Endothelial cell of umbilical vein (primary cell): ENCODE measurements at regions not wholly inside any gene's neighbourhood (a gene's known extent, or its start where the extent isn't known, plus 50 kb on each side); places are given as distances from the start of the nearest gene placed in this dataset.

Source experiments
- BruUV-seq: library from RNA; stranded (reverse); fragments of 400-500 nt; replicated peaks from 2 replicates; lab custom pipeline; 2021; lab: Mats Ljungman, UMichigan
- CTCF ChIA-PET: fragments of 300-600, 350-600 bp; sonication (Branson Sonifier 250); formaldehyde crosslinking; loops from one replicate; lab custom pipeline; 2021; ENCODE audit warnings: antibody characterized with exemption, inconsistent platforms; lab: Charles Lee
- POLR2A ChIA-PET: fragments of 300-600, 350-600 bp; sonication (Branson Sonifier 250); formaldehyde crosslinking; loops from one replicate; lab custom pipeline; 2021; ENCODE audit warnings: antibody characterized with exemption, inconsistent platforms; lab: Charles Lee
- DNase-seq: peaks from one replicate; pipeline ENCODE4 v3.0.0-alpha.2; 2011; ENCODE audit warnings: low read depth, low spot score
- FAIRE-seq: peaks from 2 replicates; lab custom pipeline; 2011; peaks lifted over from hg19 to GRCh38; lab: Jason Lieb, UNC
- H2AFZ ChIP-seq: 2 replicates; pipeline ENCODE4 v1.6.0; 2012; ENCODE audit warnings: low read depth, low read length, control low read depth, inconsistent platforms
- H3K27ac ChIP-seq: 2 replicates; pipeline ENCODE4 v1.5.1; 2011; ENCODE audit warnings: low read depth, mild to moderate bottlenecking, control low read depth, low read length, moderate library complexity; ENCODE audit not compliant: insufficient read depth
- H3K27me3 ChIP-seq, 2 experiments: 2 replicates each; pipeline versions ENCODE4 v1.6.0 to v1.6.1; 2011; ENCODE audit warnings: low read length in 2 of 2, mixed read lengths in 1 of 2; ENCODE audit not compliant: control insufficient read depth in 2 of 2, insufficient read depth in 2 of 2
- H3K36me3 ChIP-seq, 2 experiments: 2 replicates in 1 of 2; 3 replicates in 1 of 2; pipeline ENCODE4 v1.5.1; 2011; ENCODE audit warnings: low read length in 2 of 2, mild to moderate bottlenecking in 1 of 2, moderate library complexity in 1 of 2; ENCODE audit not compliant: control insufficient read depth in 2 of 2, insufficient read depth in 2 of 2; ENCODE audit errors: extremely low read depth in 1 of 2
- H3K4me1 ChIP-seq: 3 replicates; pipeline ENCODE4 v1.5.1; 2011; ENCODE audit warnings: mild to moderate bottlenecking, low read length; ENCODE audit not compliant: control insufficient read depth, insufficient read depth; ENCODE audit errors: extremely low read depth
- H3K4me2 ChIP-seq: 2 replicates; pipeline ENCODE4 v1.6.1; 2011; ENCODE audit warnings: low read length, control low read depth, mixed read lengths; ENCODE audit not compliant: insufficient read depth
- H3K4me3 ChIP-seq, 3 experiments: fragments of 200-600 bp in 1 of 3; sonication (generic), shearing (Covaris generic) in 1 of 3; replicated peaks in 1 of 3; 2 replicates each; pipeline ENCODE4 v1.5.1; 2011 to 2016; ENCODE audit warnings: control low read depth in 3 of 3, low read length in 3 of 3, mild to moderate bottlenecking in 2 of 3, inconsistent platforms in 1 of 3, low read depth in 1 of 3, moderate library complexity in 1 of 3; ENCODE audit not compliant: insufficient read depth in 1 of 3
- H3K79me2 ChIP-seq: 2 replicates; pipeline ENCODE4 v1.6.0; 2012; ENCODE audit warnings: low read length, inconsistent platforms; ENCODE audit not compliant: control insufficient read depth, insufficient read depth
- H3K9ac ChIP-seq: replicated peaks from 2 replicates; pipeline ENCODE3; 2011; ENCODE audit warnings: low read length, control low read depth; ENCODE audit not compliant: insufficient read depth; ENCODE audit errors: extremely low read depth
- H3K9me1 ChIP-seq: replicated peaks from 3 replicates; pipeline ENCODE4 v1.6.0; 2011; ENCODE audit warnings: mild to moderate bottlenecking, low read length; ENCODE audit not compliant: control insufficient read depth, insufficient read depth; ENCODE audit errors: extremely low read depth
- H3K9me3 ChIP-seq: replicated peaks from 2 replicates; pipeline ENCODE4 v1.5.1; 2012; ENCODE audit warnings: low read length, inconsistent platforms; ENCODE audit not compliant: control insufficient read depth, insufficient read depth
- H4K20me1 ChIP-seq: replicated peaks from 2 replicates; pipeline ENCODE3; 2011; ENCODE audit warnings: mild to moderate bottlenecking, low read length; ENCODE audit not compliant: control insufficient read depth, insufficient read depth; ENCODE audit errors: extremely low read depth
- EZH2 ChIP-seq: IDR thresholded peaks from 2 replicates; pipeline ENCODE4 v1.6.1; 2012; ENCODE audit warnings: borderline replicate concordance, low read depth, mild to moderate bottlenecking, moderate library complexity, low read length, inconsistent platforms; ENCODE audit not compliant: severe bottlenecking
- FOS ChIP-seq: IDR thresholded peaks from 2 replicates; pipeline ENCODE4 v1.6.1; 2011; ENCODE audit warnings: mild to moderate bottlenecking, low read length, moderate library complexity, borderline replicate concordance; ENCODE audit not compliant: insufficient read depth
- GATA2 ChIP-seq: IDR thresholded peaks from 2 replicates; pipeline ENCODE4 v1.7.0; 2011; ENCODE audit warnings: low read depth, mild to moderate bottlenecking, moderate library complexity, mixed read lengths, low read length; ENCODE audit not compliant: insufficient read length, insufficient read depth
- JUN ChIP-seq: IDR thresholded peaks from 2 replicates; pipeline ENCODE4 v1.6.1; 2011; ENCODE audit warnings: borderline replicate concordance, low read depth; ENCODE audit not compliant: insufficient read length, insufficient read depth
- MYC ChIP-seq: IDR thresholded peaks from one replicate; pipeline ENCODE4 v1.6.1; 2011; ENCODE audit warnings: mild to moderate bottlenecking, low read depth, low read length
- POLR2A ChIP-seq: IDR thresholded peaks from 2 replicates; pipeline ENCODE4 v1.6.1; 2012; ENCODE audit warnings: low read depth, mild to moderate bottlenecking, control low read depth, low read length
- POLR2AphosphoS5 ChIP-seq: IDR thresholded peaks from 2 replicates; pipeline ENCODE4 v1.6.1; 2012; ENCODE audit warnings: low read depth, mild to moderate bottlenecking, control low read depth, low read length, moderate library complexity; ENCODE audit not compliant: insufficient read depth
- dilution Hi-C: fragments of 300-500 bp; cut with MboI; formaldehyde crosslinking; loops from one replicate; pipeline ENCODE4 v1.15.0; 2019; ENCODE audit warnings: low sequenced_read_pairs; ENCODE audit not compliant: extremely low pct_ligation_motif_present
- intact Hi-C: fragments of 100-400 bp; cut with micrococcal nuclease; formaldehyde crosslinking; loops from one replicate; pipeline ENCODE4 v1.10.0; 2022
- TF ChIP-seq, protein P1 (sequence below): IDR thresholded peaks from 2 replicates; pipeline ENCODE4 v1.6.1; 2011; ENCODE audit not compliant: insufficient read depth, insufficient read length
- TF ChIP-seq, protein P2 (sequence below), 2 donors: IDR thresholded peaks; 1 replicate in 1 of 2; 2 replicates in 1 of 2; pipeline ENCODE4 v1.5.1; 2011; ENCODE audit warnings: low read length in 2 of 2, mild to moderate bottlenecking in 2 of 2, moderate library complexity in 2 of 2, control low read depth in 1 of 2, inconsistent platforms in 1 of 2, low read depth in 1 of 2; ENCODE audit not compliant: insufficient read depth in 1 of 2; ENCODE audit errors: extremely low read depth in 1 of 2

DNA sequence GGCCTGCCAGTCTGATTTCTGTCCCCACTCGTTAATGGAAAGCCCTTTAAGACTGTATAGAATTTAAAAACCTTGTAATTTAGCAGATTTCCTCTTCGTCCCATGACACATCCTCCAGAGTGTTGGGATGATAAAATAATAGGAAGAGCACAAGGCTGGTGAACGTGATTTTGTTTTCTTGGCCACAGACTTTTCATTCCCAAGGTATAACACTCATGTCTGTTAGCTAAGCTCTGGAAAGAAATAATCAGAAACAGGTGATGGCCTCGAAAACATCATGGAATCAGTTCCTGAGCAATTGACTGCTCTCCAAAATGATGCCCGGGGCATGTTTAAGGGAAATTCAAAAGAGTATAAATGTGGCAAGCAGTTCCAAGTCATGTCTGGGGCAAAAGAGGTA, 337.8 kb upstream of the TCF4 start:
- H3K27me3 ChIP-seq, result no peaks in the 10 kb centered on the region
- no peaks in the 10 kb centered on the region for H3K9me3 ChIP-seq
- no peak overlapping the region for H3K4me2 ChIP-seq
- intact Hi-C loops (no loop called here), dilution Hi-C loops (no loop called here)
- no peak overlapping the region for H3K27ac ChIP-seq
- FAIRE-seq, result no peak
- TF ChIP-seq POLR2A, result no peak
- no peak for TF ChIP-seq JUN
- TF ChIP-seq, protein P1, sequence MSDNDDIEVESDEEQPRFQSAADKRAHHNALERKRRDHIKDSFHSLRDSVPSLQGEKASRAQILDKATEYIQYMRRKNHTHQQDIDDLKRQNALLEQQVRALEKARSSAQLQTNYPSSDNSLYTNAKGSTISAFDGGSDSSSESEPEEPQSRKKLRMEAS, result no peak
- no peak for TF ChIP-seq POLR2AphosphoS5
- no peak for TF ChIP-seq MYC
- H3K79me2 ChIP-seq, result no peaks in the 10 kb centered on the region
- H3K36me3 ChIP-seq, result no peaks in the 10 kb centered on the region
- H3K9me1 ChIP-seq, result no peaks in the 10 kb centered on the region
- BruUV-seq, result no TSS peak
- no peak overlapping the region for H3K9ac ChIP-seq
- H3K4me3 ChIP-seq, result no peak overlapping the region
- H4K20me1 ChIP-seq, result no peaks in the 10 kb centered on the region
- ChIA-PET POLR2A (no interaction called here), CTCF (no interaction called here)
- H3K4me1 ChIP-seq, result no peaks in the 10 kb centered on the region
- no peak for DNase-seq
- no peak overlapping the region for H2AFZ ChIP-seq

DNA sequence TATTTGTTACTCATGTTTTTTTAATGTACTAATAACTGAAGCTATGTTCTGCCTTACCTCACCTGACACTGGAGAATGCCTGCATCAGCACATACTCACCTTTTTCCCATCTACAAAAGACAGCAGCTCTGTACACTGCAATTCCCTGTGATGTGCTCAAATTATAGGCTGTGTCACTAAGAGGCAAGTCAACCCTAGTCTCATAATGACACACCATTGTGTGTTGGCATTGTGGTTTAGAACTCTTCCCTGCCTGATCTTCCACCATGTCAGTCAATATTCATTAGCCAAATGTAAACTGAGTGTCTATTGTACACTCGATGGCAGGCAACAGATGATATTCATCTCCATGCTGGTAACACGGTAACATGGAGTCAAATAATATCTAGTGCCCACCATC, 332.1 kb upstream of the TCF4 start:
- POLR2A ChIA-PET, result no interaction called here
- no peaks in the 10 kb centered on the region for H3K36me3 ChIP-seq
- intact Hi-C loops (no loop called here), dilution Hi-C loops (no loop called here)
- H3K4me3 ChIP-seq, result no peak overlapping the region
- no peak overlapping the region for H2AFZ ChIP-seq
- no peak overlapping the region for H3K27ac ChIP-seq
- CTCF ChIA-PET, result no interaction called here
- FAIRE-seq (no peak), DNase-seq (no peak)
- no peaks in the 10 kb centered on the region for H4K20me1 ChIP-seq
- H3K27me3 ChIP-seq, result no peaks in the 10 kb centered on the region
- H3K9ac ChIP-seq, result no peak overlapping the region
- no TSS peak for BruUV-seq
- H3K9me1 ChIP-seq, result no peaks in the 10 kb centered on the region
- H3K79me2 ChIP-seq, result no peaks in the 10 kb centered on the region
- no peaks in the 10 kb centered on the region for H3K4me1 ChIP-seq
- TF ChIP-seq JUN, result no peak
- no peak for TF ChIP-seq GATA2
- no peak for TF ChIP-seq POLR2AphosphoS5
- TF ChIP-seq, protein P1, result no peak
- TF ChIP-seq POLR2A, result no peak
- no peak for TF ChIP-seq FOS
- TF ChIP-seq, protein P2, sequence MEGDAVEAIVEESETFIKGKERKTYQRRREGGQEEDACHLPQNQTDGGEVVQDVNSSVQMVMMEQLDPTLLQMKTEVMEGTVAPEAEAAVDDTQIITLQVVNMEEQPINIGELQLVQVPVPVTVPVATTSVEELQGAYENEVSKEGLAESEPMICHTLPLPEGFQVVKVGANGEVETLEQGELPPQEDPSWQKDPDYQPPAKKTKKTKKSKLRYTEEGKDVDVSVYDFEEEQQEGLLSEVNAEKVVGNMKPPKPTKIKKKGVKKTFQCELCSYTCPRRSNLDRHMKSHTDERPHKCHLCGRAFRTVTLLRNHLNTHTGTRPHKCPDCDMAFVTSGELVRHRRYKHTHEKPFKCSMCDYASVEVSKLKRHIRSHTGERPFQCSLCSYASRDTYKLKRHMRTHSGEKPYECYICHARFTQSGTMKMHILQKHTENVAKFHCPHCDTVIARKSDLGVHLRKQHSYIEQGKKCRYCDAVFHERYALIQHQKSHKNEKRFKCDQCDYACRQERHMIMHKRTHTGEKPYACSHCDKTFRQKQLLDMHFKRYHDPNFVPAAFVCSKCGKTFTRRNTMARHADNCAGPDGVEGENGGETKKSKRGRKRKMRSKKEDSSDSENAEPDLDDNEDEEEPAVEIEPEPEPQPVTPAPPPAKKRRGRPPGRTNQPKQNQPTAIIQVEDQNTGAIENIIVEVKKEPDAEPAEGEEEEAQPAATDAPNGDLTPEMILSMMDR (IDR thresholded peaks at IDR 0.05; ENCODE audit: extremely low read depth in 1 of 2, insufficient read depth in 1 of 2, low read depth in 1 of 2, low read length in 2 of 2), result no peak
- no peak for TF ChIP-seq EZH2
- TF ChIP-seq MYC, result no peak
- H3K4me2 ChIP-seq, result no peak overlapping the region
- no peaks in the 10 kb centered on the region for H3K9me3 ChIP-seq
